KOPT-K1 (cell line): ENCODE measurements at regions not wholly inside any gene's neighbourhood (a gene's known extent, or its start where the extent isn't known, plus 50 kb on each side); places are given as distances from the start of the nearest gene placed in this dataset.

Experiments
- H3K27ac ChIP-seq: fragments of 200-600 bp; sonication (generic); 2 replicates; pipeline ENCODE4 v1.5.1; 2016; ENCODE audit warnings: antibody characterized with exemption, mild to moderate bottlenecking, low read depth, low read length; ENCODE audit not compliant: poor library complexity, severe bottlenecking
- H3K36me3 ChIP-seq: fragments of 200-600 bp; sonication (generic); 2 replicates; pipeline ENCODE4 v1.5.1; 2017; ENCODE audit warnings: antibody characterized with exemption, mild to moderate bottlenecking, low read length, moderate library complexity; ENCODE audit not compliant: insufficient read depth
- H3K9me3 ChIP-seq: fragments of 200-600 bp; sonication (generic); 2 replicates; pipeline ENCODE4 v1.5.1; 2017; ENCODE audit warnings: antibody characterized with exemption, low read length, mild to moderate bottlenecking; ENCODE audit not compliant: insufficient read depth, poor library complexity, severe bottlenecking

GRCh38 chr4:144449611-144450010 lies 196.3 kb upstream of the HHIP start:
- Histone ChIP-seq H3K9me3 (peaks cover 3% of the 10 kb centered on the region), H3K27ac (no peak overlapping the region), H3K36me3 (no peaks in the 10 kb centered on the region)

DNA sequence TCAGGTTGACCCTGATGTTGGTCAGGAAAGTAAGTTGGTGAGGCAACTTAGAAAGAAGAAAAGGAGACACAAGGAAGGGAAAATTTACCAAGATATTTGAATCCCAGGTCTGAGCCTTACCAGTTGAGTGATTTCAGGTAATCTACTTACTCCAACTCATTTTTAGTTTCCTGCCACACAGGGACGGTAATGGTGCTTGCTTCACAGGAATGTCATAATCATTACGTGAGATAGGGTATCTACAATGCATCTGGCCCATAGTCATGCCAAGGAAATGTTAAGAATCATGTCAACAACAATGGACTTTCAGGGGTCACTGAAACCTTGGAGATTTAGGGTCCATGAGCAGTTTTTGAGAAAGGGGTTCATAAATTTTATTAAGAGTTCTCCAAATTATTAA lies 195.4 kb upstream of the HHIP start:
- peaks cover 3% of the 10 kb centered on the region for H3K9me3 ChIP-seq
- H3K27ac ChIP-seq = no peak overlapping the region
- no peaks in the 10 kb centered on the region for H3K36me3 ChIP-seq

- H3K9me3 ChIP-seq = peaks cover 3% of the 10 kb centered on the region
- no peaks in the 10 kb centered on the region for H3K36me3 ChIP-seq
- no peak overlapping the region for H3K27ac ChIP-seq
These were observed 194.0 kb upstream of the HHIP start for GRCh38 chr4:144451766-144452450.

DNA sequence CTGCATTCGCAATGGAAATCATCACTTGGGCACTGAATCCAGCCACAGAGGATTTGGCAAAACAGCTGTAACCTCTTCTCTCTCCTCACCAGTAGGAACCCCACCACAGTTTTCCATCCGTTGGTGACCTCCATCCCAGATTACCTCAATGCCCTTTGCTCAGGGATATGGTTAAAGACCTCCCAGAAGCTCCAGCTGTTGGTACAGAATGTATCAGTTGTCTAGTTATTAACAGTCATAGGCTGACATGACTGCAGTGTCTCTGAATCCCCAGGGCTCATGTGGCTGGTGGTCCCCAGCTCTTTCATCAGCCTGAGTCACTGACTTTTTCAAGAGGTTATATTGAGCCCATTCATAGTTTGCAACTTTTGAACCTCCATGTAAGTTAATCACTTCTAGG lies 189.8 kb upstream of the HHIP start:
- Histone ChIP-seq H3K9me3 (no peaks in the 10 kb centered on the region), H3K36me3 (no peaks in the 10 kb centered on the region), H3K27ac (no peak overlapping the region)

DNA sequence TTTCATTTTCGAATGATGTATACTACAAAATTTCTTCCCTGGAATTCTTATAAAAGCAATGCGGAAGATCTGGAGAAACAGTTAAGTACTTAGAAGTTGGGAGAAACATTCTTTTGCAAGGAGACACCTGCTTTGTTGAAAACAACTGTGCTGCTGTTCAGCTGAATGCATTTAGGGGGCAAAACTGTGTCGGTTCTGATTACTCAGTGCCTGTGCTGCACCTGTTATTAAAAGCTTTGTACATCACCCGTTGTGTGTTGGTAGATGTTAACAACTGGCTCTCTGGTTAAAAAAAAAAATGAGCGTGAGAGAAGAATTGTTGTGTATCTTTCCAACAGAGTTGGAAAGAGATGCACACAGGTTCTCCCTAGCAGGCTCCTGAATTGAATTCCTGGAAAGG lies 184.1 kb upstream of the HHIP start:
- Histone ChIP-seq H3K36me3 (no peaks in the 10 kb centered on the region), H3K27ac (no peak overlapping the region), H3K9me3 (no peaks in the 10 kb centered on the region)

- no peaks in the 10 kb centered on the region for H3K9me3 ChIP-seq
- H3K36me3 ChIP-seq = no peaks in the 10 kb centered on the region
These were observed 182.7 kb upstream of the HHIP start for GRCh38 chr4:144463236-144463635.

GRCh38 chr4:144463896-144464295 lies 182.1 kb upstream of the HHIP start:
- Histone ChIP-seq H3K27ac (no peak overlapping the region), H3K9me3 (no peaks in the 10 kb centered on the region), H3K36me3 (no peaks in the 10 kb centered on the region)

More at GRCh38 chr4:144463236-144463635, 182.7 kb upstream of the HHIP start:
- H3K27ac ChIP-seq = no peak overlapping the region

DNA sequence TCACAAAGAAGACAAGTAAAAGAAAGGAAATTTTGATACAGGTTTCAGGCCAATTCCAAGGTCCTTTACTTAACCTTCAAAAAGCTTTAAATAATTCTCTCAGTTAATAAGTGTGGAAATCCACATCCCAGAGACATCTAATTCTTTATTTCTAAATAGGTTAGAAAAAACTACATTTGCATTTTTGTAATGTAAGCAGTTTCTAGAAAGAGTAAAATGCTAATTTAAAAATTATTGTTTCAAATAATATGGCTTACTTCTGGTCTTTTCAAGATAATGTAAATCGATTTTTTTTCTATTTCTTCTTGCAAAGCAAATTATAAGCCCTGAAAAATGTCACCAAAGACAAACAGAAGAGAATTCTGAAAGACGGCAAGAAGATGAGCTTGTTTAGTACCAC lies 180.4 kb upstream of the HHIP start:
- Histone ChIP-seq H3K27ac (no peak overlapping the region), H3K9me3 (no peaks in the 10 kb centered on the region), H3K36me3 (no peaks in the 10 kb centered on the region)

DNA sequence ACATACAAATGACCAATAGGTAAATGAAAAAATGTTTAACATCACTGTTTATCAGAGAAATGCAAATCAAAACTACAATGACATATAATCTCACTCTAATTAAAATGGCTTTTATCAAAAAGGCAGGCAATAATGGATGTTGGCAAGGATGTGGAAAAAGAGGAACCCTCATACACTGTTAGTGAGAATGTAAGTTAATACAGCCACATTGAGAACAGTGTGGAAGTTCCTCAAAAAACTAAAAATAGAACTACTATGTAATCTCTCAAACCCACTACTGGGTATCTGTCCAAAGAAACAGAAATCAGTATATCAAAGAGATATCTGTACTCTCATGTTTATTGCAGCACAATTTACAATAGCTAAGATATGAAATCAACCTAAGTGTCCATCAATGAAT lies 165.9 kb upstream of the HHIP start:
- peaks cover 7% of the 10 kb centered on the region for H3K9me3 ChIP-seq
- no peak overlapping the region for H3K27ac ChIP-seq
- no peaks in the 10 kb centered on the region for H3K36me3 ChIP-seq

- no peak overlapping the region for H3K27ac ChIP-seq
- H3K9me3 ChIP-seq = no peaks in the 10 kb centered on the region
These were observed 156.1 kb upstream of the HHIP start for GRCh38 chr4:144489831-144490230.

GRCh38 chr4:144494280-144494679 lies 151.7 kb upstream of the HHIP start:
- H3K9me3 ChIP-seq = no peaks in the 10 kb centered on the region
- H3K27ac ChIP-seq = no peak overlapping the region
- H3K36me3 ChIP-seq = no peaks in the 10 kb centered on the region

More at GRCh38 chr4:144489831-144490230, 156.1 kb upstream of the HHIP start:
- no peaks in the 10 kb centered on the region for H3K36me3 ChIP-seq

DNA sequence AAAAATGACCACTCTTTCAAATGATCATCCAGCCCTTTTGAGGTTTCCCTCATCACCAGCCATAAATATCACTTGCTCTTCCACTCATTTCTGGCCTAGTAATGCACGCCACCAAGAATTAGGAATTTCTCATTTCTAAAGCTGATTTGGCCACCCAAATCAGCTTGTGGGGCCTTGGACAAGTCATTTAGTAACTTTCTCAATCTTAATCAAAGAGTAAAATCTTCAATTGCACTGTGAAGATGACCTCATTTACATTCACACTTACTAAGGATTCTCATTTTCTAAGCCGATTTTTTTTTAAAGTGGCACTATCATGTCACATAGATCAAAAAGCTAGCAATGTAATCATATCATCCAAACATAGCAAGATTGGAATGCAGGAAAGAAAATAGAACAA lies 150.0 kb upstream of the HHIP start:
- Histone ChIP-seq H3K27ac (no peak overlapping the region), H3K9me3 (peaks cover 4% of the 10 kb centered on the region), H3K36me3 (no peaks in the 10 kb centered on the region)

DNA sequence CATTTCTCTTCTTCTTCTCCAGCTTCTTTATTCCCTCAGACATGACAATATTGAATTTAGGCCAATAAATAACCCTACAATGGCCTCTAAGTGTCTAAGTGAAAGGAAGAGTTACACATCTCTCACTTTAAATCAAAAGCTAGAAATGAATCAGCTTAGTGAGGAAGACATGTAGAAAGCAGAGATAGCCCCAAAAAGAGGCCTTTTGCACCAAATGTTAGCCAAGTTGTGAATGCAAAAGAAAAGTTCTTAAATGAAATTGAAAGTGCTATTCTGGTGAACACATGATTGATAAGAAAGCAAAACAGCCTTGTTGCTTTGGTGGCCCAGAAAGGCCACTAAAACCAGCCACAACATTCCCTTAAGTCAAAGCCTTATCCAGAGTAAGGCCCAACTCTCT lies 146.2 kb upstream of the HHIP start:
- Histone ChIP-seq H3K36me3 (no peaks in the 10 kb centered on the region), H3K27ac (no peak overlapping the region), H3K9me3 (peaks cover 4% of the 10 kb centered on the region)

- no peaks in the 10 kb centered on the region for H3K36me3 ChIP-seq
- peaks cover 4% of the 10 kb centered on the region for H3K9me3 ChIP-seq
- no peak overlapping the region for H3K27ac ChIP-seq
These were observed 144.7 kb upstream of the HHIP start for GRCh38 chr4:144501231-144501780.

- H3K36me3 ChIP-seq = no peaks in the 10 kb centered on the region
- peaks cover 4% of the 10 kb centered on the region for H3K9me3 ChIP-seq
- no peak overlapping the region for H3K27ac ChIP-seq
These were observed 141.1 kb upstream of the HHIP start for GRCh38 chr4:144504883-144505282.
